ENCODE measurements at regions not wholly inside any gene's neighbourhood (a gene's known extent, or its start where the extent isn't known, plus 50 kb on each side); places are given as distances from the start of the nearest gene placed in this dataset.

DNA sequence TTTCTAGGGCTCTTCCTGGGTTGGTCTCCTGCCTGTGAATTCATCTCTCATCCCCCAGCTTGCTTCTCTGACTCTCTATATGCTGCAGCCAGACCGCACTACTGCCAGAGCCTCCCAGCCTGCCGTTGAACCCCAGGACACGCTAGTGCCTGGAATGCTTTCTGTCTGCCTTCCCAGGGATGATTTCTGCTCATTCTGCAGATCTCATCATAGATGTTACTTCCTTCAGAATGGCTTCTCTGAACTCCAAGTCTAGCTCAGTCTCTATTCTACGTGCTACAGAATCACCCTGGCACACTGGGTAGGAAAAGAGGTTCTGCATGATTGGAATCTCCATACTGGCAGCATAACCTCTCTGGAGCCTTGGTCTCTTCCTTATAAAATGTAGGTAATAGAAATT is 94.8 kb upstream of the RAB12 start:
- Histone ChIP-seq H3K4me3 (no peak overlapping the region), H3K4me1 (no peaks in the 10 kb centered on the region), H3K36me3 (ENCODE audit: insufficient read depth in 1 of 2, low read depth in 1 of 2) (no peaks in the 10 kb centered on the region), H3K27me3 (ENCODE audit: insufficient read depth in 3 of 3, low read length in 2 of 3) (peaks cover 0 to 2% (median 0%) of the 10 kb centered on the region in 3 donors), H3K9me3 (no peaks in the 10 kb centered on the region), H3K27ac (no peak overlapping the region)
- intact Hi-C loops (cut with DNase I), result no loop called here
- no peak for DNase-seq
- ATAC-seq, result no peak
- 83 to 87% (median 84%) methylated on average over 4 of the region's 4 CpGs for WGBS, 3 donors
- TF ChIP-seq, protein P1, sequence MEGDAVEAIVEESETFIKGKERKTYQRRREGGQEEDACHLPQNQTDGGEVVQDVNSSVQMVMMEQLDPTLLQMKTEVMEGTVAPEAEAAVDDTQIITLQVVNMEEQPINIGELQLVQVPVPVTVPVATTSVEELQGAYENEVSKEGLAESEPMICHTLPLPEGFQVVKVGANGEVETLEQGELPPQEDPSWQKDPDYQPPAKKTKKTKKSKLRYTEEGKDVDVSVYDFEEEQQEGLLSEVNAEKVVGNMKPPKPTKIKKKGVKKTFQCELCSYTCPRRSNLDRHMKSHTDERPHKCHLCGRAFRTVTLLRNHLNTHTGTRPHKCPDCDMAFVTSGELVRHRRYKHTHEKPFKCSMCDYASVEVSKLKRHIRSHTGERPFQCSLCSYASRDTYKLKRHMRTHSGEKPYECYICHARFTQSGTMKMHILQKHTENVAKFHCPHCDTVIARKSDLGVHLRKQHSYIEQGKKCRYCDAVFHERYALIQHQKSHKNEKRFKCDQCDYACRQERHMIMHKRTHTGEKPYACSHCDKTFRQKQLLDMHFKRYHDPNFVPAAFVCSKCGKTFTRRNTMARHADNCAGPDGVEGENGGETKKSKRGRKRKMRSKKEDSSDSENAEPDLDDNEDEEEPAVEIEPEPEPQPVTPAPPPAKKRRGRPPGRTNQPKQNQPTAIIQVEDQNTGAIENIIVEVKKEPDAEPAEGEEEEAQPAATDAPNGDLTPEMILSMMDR (IDR thresholded peaks at IDR 0.05), result no peak

DNA sequence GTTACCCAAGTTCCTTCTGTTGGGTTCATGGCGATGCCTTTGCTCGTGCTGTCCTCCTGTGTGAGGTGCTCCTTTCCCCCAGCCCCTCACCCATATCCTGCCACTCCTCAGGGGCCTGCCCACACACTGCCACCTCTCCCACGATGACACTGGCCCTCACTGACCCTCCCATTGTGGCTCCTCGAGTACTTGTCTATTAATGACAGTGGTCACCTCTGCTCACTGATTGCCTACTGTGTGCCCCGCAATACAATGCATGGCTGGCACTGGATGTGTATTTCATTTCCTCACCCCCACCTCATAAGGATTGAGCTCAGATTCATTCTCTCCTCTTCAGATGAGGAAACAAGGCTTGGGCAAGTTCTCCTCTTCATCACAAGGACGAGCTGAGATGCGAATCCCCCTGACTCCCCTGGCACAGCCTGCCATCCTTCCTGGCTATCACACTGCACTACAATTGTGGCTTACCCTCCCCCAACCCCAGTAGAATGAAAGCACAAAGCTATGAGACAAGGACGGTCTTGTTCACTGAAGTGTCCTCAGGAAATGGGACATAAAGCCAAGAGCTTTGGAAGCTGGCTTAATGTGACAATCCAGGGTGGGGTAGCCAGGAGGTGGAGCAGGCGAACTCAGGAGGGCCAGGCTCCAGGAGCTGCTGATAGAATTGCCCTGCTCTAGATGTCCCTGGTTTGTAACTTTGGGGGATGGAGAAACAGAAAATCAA is 93.9 kb upstream of the RAB12 start:
- no peaks in the 10 kb centered on the region for H3K36me3 ChIP-seq (ENCODE audit: insufficient read depth in 1 of 2, low read depth in 1 of 2)
- WGBS, 3 donors, result 81 to 82% (median 82%) methylated on average over 9 of the region's 9 CpGs
- TF ChIP-seq, protein P1 (IDR thresholded peaks at IDR 0.05), result no peak
- ATAC-seq, result no peak
- peaks cover 0 to 2% (median 0%) of the 10 kb centered on the region in 3 donors for H3K27me3 ChIP-seq (ENCODE audit: insufficient read depth in 3 of 3, low read length in 2 of 3)
- no peaks in the 10 kb centered on the region for H3K9me3 ChIP-seq
- H3K4me3 ChIP-seq, result no peak overlapping the region
- DNase-seq, result no peak
- H3K27ac ChIP-seq, result no peak overlapping the region
- intact Hi-C loops (cut with DNase I), result no loop called here
- no peaks in the 10 kb centered on the region for H3K4me1 ChIP-seq

DNA sequence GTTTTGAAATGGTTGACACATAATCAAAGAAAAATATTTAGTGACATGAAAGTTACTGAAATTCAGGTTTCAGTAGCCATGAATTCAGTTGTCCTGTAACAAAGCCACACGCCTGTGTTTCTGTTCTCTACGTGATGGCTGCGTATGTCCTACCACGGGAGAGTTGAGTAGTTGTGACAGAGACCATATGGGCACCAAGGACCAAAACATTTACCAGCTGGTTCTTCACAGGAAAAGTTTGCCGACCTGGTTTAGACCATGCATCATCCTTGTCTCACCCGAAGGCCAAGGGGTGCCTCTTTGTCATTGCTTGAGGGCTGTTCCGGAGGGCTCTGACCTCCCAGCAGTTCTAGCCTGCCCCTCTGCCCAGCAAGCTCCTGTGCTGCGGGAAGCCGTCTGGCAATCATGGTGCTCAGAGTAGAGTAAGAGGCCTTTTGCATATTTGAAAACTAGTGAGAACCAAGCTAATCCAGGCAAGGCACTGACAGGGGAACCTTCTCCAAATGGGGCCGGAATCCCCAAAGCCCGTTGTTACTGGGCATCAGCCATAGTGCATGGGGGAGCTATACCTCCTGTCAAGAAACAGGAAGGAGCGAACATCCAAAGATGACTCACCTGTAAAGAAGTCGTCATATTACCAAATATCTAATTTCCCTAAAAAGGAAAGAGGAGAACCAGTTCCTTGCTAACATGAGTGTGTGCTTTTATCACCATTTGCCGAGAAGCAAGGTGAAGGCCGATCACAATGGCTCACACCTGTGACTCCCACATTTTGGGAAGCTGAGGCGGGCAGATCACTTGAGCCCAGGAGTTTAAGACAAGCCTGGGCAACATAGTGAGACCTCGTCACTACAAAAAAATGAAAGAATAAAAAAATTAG is 92.6 kb upstream of the RAB12 start:
- H3K36me3 ChIP-seq (ENCODE audit: insufficient read depth in 1 of 2, low read depth in 1 of 2), result no peaks in the 10 kb centered on the region
- 83 to 90% (median 85%) methylated on average over 17 of the region's 17 CpGs for WGBS, 3 donors
- H3K27ac ChIP-seq, result no peak overlapping the region
- no peak overlapping the region for H3K4me3 ChIP-seq
- ATAC-seq (no peak), DNase-seq (no peak)
- H3K27me3 ChIP-seq (ENCODE audit: insufficient read depth in 3 of 3, low read length in 2 of 3), result peaks cover 0 to 2% (median 0%) of the 10 kb centered on the region in 3 donors
- H3K4me1 ChIP-seq, result no peaks in the 10 kb centered on the region
- no peaks in the 10 kb centered on the region for H3K9me3 ChIP-seq
- intact Hi-C loops (cut with DNase I), result no loop called here
- TF ChIP-seq, protein P1 (IDR thresholded peaks at IDR 0.05), result no peak

DNA sequence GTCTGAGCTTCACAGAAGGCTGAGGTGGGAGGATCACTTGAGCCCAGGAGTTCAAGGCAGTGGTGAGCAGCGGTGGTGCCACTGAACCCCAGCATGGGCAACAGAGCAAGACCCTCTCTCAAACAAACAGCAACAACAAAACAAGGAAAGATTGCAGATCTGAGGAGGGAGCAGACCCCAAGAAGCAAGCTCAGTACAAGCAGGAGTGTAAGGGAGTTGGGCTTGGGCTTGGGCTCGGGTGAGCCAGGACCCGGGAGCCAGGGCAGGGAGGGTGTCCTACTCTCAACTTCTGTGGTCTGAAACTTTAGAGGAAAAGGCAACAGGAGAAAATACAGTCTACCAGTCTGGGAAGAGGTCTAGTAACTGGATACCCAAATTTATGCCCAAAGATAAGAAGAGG is 92.0 kb upstream of the RAB12 start:
- H3K4me1 ChIP-seq, result no peaks in the 10 kb centered on the region
- no peaks in the 10 kb centered on the region for H3K36me3 ChIP-seq (ENCODE audit: insufficient read depth in 1 of 2, low read depth in 1 of 2)
- TF ChIP-seq, protein P1 (IDR thresholded peaks at IDR 0.05), result no peak
- DNase-seq (no peak), ATAC-seq (no peak)
- intact Hi-C loops (cut with DNase I), result no loop called here
- peaks cover 0 to 2% (median 0%) of the 10 kb centered on the region in 3 donors for H3K27me3 ChIP-seq (ENCODE audit: insufficient read depth in 3 of 3, low read length in 2 of 3)
- H3K4me3 ChIP-seq, result no peak overlapping the region
- H3K9me3 ChIP-seq, result no peaks in the 10 kb centered on the region
- no peak overlapping the region for H3K27ac ChIP-seq
- 92% methylated on average over 3 of the region's 3 CpGs for WGBS, 3 donors

Data from psoas muscle (tissue), 7 donors.